IPS-18c (cell line): ENCODE measurements at regions not wholly inside any gene's neighbourhood (a gene's known extent, or its start where the extent isn't known, plus 50 kb on each side); places are given as distances from the start of the nearest gene placed in this dataset.

ENCODE experiments used
- H3K4me3 ChIP-seq: 2 replicates; pipeline ENCODE4 v1.7.0; 2013; ENCODE audit warnings: low read depth, mild to moderate bottlenecking, low read length, moderate library complexity; ENCODE audit not compliant: insufficient read depth
- H3K9me3 ChIP-seq: one replicate; pipeline ENCODE4 v1.6.1; 2013; ENCODE audit warnings: mild to moderate bottlenecking, low read length, moderate library complexity; ENCODE audit not compliant: control insufficient read depth, insufficient read depth

GRCh38 chr1:219753914-219754313 lies 141.0 kb upstream of the ZC3H11B start:
- Histone ChIP-seq H3K9me3 (peaks cover 2% of the 10 kb centered on the region), H3K4me3 (no peak overlapping the region)

GRCh38 chr1:219752645-219753044 lies 139.7 kb upstream of the ZC3H11B start:
- Histone ChIP-seq H3K4me3 (no peak overlapping the region), H3K9me3 (peaks cover 2% of the 10 kb centered on the region)

GRCh38 chr1:219751870-219752507 lies 139.1 kb upstream of the ZC3H11B start:
- Histone ChIP-seq H3K4me3 (no peak overlapping the region), H3K9me3 (peaks cover 2% of the 10 kb centered on the region)

GRCh38 chr1:219749370-219749769 lies 136.5 kb upstream of the ZC3H11B start:
- Histone ChIP-seq H3K9me3 (peaks cover 2% of the 10 kb centered on the region), H3K4me3 (no peak overlapping the region)

- Histone ChIP-seq H3K4me3 (no peak overlapping the region), H3K9me3 (no peaks in the 10 kb centered on the region)
These were observed 133.2 kb upstream of the ZC3H11B start for GRCh38 chr1:219746141-219746540.

- no peak overlapping the region for H3K4me3 ChIP-seq
These were observed 132.0 kb upstream of the ZC3H11B start for GRCh38 chr1:219744652-219745469.

GRCh38 chr1:219741011-219741970 lies 128.4 kb upstream of the ZC3H11B start:
- Histone ChIP-seq H3K9me3 (no peaks in the 10 kb centered on the region), H3K4me3 (no peak overlapping the region)

More at GRCh38 chr1:219744652-219745469, 132.0 kb upstream of the ZC3H11B start:
- no peaks in the 10 kb centered on the region for H3K9me3 ChIP-seq

- H3K4me3 ChIP-seq = no peak overlapping the region
- no peaks in the 10 kb centered on the region for H3K9me3 ChIP-seq
These were observed 120.7 kb upstream of the ZC3H11B start for GRCh38 chr1:219733511-219734174.

GRCh38 chr1:219732814-219733491 lies 120.0 kb upstream of the ZC3H11B start:
- no peak overlapping the region for H3K4me3 ChIP-seq
- no peaks in the 10 kb centered on the region for H3K9me3 ChIP-seq

- no peak overlapping the region for H3K4me3 ChIP-seq
- H3K9me3 ChIP-seq = no peaks in the 10 kb centered on the region
These were observed 118.9 kb upstream of the ZC3H11B start for GRCh38 chr1:219731771-219732170.

GRCh38 chr1:219726480-219727272 lies 113.8 kb upstream of the ZC3H11B start:
- H3K9me3 ChIP-seq = no peaks in the 10 kb centered on the region
- no peak overlapping the region for H3K4me3 ChIP-seq

GRCh38 chr1:219724440-219724839 lies 111.5 kb upstream of the ZC3H11B start:
- H3K4me3 ChIP-seq = no peak overlapping the region
- H3K9me3 ChIP-seq = no peaks in the 10 kb centered on the region

GRCh38 chr1:219717536-219717935 lies 104.6 kb upstream of the ZC3H11B start:
- Histone ChIP-seq H3K9me3 (no peaks in the 10 kb centered on the region), H3K4me3 (no peak overlapping the region)

GRCh38 chr1:219716611-219717114 lies 103.8 kb upstream of the ZC3H11B start:
- Histone ChIP-seq H3K9me3 (no peaks in the 10 kb centered on the region), H3K4me3 (no peak overlapping the region)

GRCh38 chr1:219713981-219714381 lies 101.1 kb upstream of the ZC3H11B start:
- Histone ChIP-seq H3K9me3 (no peaks in the 10 kb centered on the region), H3K4me3 (no peak overlapping the region)

- Histone ChIP-seq H3K9me3 (no peaks in the 10 kb centered on the region), H3K4me3 (no peak overlapping the region)
These were observed 99.6 kb upstream of the ZC3H11B start for GRCh38 chr1:219712506-219712905.
